ENCODE measurements at regions not wholly inside any gene's neighbourhood (a gene's known extent, or its start where the extent isn't known, plus 50 kb on each side); places are given as distances from the start of the nearest gene placed in this dataset.
A peak's percentile ranks its signal among the peaks of the same experiment; 100 is the strongest.

DNA sequence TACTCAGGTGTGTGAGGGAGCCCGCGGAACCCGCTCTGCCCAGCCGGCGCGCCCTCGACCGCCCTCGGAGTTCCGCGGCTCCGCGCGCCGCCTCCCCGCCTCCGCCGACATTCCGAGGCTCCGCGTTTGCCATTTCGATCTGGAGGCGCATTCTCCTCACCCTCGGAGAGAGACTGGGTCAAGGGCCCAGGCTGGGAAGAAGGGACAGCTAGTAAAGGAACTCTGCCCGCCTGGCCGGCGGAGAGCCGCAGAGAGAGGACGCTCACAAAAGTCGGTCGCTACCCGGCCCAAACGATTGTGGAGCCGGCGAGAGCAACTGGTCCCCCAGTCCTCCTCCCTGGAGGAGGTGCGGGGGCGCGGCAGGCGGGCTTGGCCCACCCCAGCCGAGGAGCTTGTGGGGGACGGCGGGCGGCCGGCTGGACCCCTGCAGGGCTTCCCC, 74.5 kb upstream of the LEP start:
- in situ Hi-C loops (cut with HindIII; ENCODE audit: low pct_ligation_motif_present, low pct_unique_long_range_greater_than_20kb, low sequenced_read_pairs), result no loop called here

DNA sequence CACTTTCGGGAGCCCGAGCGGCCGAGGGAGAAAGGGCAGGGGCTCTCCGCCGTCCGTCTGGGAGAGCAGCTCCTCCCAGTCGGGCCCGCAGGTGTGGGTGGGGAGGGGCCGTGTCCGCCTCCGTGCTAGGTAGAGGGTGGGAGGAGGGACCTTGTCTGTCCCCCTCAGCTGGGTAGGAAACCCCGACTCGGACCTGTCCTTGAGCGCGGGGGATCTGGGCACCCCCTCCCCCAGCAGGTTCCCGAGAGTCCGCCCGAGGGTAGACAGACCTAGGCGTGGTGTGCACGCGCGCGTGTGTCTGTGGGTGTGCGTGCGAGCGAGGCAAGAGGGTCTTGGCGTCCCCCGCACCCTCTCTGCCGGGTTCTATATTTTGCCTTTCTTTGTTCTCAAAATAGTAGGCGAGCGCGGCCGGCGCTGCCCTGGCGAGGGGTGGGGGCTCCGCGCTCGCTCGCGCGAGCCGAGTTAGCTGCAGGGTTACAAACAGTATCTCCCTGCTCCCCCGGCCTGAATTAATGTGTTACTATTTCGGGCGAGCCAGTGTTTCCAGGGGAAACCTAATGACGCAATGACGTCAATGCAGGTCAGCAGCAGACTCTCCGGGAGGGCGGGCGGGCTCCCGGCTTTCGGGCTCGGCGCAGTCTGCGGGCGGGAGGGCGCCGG, 73.9 kb upstream of the LEP start:
- in situ Hi-C loops (cut with HindIII; ENCODE audit: low pct_ligation_motif_present, low pct_unique_long_range_greater_than_20kb, low sequenced_read_pairs), result no loop called here
- peak; percentile 90 for DNase-seq

More for the DNA sequence above, 74.5 kb upstream of the LEP start:
- DNase-seq, result peak; percentile 44

DNA sequence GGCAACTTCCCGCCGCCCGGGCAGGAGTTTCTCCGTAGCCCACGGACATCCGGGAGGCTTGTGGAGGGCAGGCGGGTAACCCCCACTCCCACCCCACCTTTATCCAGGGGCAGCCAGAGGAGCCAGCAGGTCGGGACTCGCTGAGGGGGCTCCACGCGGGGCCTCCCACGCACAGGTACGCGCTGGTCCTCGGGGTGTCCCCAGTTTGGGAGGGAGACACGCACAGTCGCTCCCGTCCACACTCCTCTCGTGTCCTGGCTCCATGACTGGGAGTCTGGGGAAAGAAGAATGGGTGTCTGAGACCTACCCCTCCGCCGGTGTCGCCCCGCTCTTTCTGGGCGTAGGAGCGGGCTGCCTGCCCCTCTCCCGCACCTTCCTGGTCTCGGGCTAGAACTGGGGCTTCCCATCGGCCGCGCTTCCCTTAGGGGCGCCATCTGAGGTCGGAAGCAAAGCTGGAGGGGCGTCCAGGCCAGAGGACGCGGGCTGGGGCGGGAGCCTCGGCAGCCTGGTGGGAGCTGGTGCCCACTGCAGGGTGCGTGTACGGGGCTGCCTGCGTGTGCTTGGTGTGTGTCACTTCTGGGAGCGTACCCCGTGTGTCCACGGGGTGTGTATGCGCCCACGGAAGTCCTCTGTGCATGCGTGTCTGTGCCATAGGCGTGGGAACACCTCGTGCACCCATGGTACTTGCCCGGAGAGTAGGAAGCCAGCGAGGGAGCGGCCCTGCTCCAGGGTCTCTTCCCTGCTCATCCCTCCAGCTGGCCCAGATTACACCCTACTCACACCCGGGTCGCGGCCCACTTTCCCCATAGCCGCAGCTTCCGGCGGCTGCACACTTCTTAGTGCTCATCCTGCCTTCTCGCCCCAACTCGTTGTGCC, 73.0 kb upstream of the LEP start:
- no peak for DNase-seq
- in situ Hi-C loops (cut with HindIII; ENCODE audit: low pct_ligation_motif_present, low pct_unique_long_range_greater_than_20kb, low sequenced_read_pairs), result no loop called here

DNA sequence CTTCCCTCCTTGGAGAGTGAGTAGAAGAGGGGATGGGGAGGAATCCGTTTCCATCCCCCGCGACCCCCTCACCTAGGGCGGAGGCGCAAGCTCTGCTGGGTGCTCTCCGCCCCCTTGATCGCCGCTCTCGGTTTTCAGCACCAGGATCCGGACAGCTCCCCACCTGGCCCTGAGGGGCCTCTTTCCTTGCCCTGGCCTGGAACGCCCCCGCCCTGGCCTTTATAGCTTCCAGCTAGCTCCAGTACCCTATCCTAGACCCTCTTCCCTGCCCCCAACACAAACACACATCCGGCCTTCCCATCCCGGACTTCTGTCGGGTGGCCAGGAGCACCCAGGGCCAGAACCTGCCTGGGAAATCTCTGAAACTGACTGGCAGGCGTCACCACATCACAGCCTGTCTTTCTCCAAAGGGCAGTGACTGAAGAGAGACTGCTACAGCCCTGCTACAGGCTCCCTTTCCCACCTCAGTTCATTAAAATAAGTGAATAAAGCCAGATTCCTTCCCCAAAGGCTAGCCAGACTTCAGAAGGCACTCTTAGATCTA, 72.3 kb upstream of the LEP start:
- DNase-seq, result peak; percentile 60
- in situ Hi-C loops (cut with HindIII; ENCODE audit: low pct_ligation_motif_present, low pct_unique_long_range_greater_than_20kb, low sequenced_read_pairs), result no loop called here

DNA sequence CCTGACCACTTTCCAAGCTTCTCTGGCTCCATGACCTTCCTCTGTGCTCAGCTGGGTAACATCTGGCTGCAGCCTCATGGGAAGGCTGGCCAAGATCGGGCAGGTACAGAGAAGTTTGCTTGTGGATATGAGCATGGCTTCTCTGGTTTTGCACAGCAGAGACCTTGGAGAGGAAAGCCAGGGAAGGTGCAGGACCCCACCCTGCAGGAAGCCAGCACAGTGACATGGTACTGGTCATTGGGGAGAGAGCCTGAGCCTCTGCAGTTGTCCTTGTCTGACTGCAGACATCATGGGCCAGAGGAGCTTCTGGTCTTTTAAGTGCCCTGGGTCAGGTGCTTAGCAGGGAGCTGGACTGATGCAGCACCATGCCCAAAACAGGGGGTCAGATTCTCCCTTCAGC, 70.6 kb upstream of the LEP start:
- no peak for DNase-seq
- in situ Hi-C loops (cut with HindIII; ENCODE audit: low pct_ligation_motif_present, low pct_unique_long_range_greater_than_20kb, low sequenced_read_pairs), result no loop called here

DNA sequence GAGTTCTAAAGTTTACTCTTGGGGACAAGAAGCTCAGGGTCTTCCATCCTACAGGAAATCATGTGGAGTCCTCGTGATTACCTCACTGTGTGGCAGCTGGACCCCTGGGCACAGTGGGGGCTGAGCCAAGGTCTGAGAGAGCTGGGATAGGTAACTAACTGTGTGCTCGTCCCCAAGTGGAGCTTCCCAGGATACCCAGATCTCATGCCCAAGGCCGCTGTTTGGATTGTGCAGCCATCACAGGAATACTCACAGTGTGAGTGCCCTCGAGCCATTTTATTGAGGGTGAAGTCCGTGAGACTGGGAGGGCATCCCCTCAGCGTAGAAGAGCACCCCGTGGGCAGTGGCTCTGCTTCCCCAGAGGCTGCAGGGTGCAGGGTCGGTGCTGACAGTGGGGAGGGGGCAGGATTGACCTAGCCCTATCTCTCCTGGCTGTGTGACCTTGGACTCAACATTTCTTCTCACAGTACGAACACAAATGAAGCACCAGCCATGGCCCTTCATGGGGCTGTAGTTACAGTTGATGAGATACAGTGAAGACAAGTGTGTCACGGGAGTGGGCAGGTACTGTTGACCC, 69.6 kb upstream of the LEP start:
- in situ Hi-C loops (cut with HindIII; ENCODE audit: low pct_ligation_motif_present, low pct_unique_long_range_greater_than_20kb, low sequenced_read_pairs), result no loop called here
- DNase-seq, result no peak

DNA sequence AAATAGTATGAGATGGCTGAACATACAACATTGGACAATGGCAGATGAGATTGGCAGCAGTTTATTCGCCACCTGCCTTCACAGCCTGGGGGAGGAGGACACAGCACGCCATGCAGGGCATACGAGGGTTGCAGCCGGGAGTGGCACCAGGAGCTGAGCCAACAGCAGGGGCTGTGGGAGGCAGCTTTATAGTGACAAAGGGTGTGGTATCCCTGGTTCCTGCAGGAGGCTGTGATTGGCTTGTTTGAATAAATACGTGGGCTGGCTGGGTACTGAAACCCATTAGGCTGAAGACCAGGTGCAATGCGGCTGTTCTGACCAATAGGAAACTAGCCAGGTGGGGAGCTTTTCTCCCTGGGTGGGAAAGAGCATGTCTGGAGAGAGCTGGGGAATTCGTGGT, 68.9 kb upstream of the LEP start:
- no peak for DNase-seq
- in situ Hi-C loops (cut with HindIII; ENCODE audit: low pct_ligation_motif_present, low pct_unique_long_range_greater_than_20kb, low sequenced_read_pairs), result no loop called here

DNA sequence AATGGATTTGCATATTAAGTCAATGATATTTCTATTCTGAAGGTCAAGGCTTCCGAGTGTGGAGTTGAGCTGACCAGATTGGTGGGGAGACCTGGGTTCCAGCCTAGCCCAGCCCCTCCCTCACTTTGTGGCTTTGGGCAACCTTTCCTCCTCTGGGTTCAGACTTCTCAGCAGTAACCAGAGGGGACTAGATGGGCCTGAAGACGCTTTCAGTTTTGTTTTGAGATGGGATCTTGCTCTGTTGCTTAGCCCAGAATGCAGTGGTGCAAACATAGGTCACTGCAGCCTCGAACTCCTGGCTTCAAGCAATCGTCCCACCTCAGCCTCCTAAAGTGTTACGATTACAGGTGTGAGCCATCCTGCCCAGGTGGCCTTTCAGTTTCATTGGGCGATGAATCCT, 68.1 kb upstream of the LEP start:
- in situ Hi-C loops (cut with HindIII; ENCODE audit: low pct_ligation_motif_present, low pct_unique_long_range_greater_than_20kb, low sequenced_read_pairs), result no loop called here
- DNase-seq, result no peak

DNA sequence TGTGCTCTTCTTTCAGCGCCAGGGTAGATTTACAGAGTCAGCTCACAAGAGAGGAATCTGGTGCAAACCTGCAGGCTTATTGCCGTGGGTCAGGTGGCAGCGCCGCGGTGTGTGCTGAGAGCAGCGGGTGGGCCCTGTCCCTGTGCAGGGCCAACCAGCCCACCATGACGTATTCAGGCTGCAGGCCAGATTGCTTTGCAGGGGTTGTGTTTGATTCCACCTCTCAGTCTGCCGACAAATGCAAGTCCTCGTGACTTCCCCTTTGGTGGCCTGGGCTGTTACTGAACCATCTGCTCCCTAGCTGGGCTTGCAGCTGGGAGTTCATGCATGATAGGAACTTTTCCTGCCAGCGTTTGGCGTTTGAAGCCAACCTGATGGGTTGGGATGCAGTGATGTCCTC, 66.7 kb upstream of the LEP start:
- in situ Hi-C loops (cut with HindIII; ENCODE audit: low pct_ligation_motif_present, low pct_unique_long_range_greater_than_20kb, low sequenced_read_pairs), result no loop called here
- no peak for DNase-seq

DNA sequence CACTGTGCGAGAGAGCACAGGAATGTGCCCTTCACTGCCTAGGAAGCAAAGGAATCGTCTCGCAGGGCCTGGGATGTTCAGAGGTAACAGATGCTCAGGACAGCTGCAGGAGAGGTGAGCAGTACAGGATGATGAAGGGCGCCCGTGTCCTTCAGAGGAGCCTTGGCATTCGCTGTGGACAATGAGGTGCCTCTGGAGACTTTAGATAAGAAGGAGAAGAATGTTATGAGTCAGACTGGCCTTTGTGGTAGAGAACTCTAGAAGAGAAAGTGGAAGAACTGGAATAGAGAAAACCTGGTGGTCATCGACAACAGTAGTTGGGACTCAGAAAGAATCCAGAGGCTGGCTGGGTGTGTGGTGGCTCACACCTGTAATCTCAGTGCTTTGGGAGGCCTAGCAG, 64.4 kb upstream of the LEP start:
- in situ Hi-C loops (cut with HindIII; ENCODE audit: low pct_ligation_motif_present, low pct_unique_long_range_greater_than_20kb, low sequenced_read_pairs), result no loop called here
- no peak for DNase-seq

DNA sequence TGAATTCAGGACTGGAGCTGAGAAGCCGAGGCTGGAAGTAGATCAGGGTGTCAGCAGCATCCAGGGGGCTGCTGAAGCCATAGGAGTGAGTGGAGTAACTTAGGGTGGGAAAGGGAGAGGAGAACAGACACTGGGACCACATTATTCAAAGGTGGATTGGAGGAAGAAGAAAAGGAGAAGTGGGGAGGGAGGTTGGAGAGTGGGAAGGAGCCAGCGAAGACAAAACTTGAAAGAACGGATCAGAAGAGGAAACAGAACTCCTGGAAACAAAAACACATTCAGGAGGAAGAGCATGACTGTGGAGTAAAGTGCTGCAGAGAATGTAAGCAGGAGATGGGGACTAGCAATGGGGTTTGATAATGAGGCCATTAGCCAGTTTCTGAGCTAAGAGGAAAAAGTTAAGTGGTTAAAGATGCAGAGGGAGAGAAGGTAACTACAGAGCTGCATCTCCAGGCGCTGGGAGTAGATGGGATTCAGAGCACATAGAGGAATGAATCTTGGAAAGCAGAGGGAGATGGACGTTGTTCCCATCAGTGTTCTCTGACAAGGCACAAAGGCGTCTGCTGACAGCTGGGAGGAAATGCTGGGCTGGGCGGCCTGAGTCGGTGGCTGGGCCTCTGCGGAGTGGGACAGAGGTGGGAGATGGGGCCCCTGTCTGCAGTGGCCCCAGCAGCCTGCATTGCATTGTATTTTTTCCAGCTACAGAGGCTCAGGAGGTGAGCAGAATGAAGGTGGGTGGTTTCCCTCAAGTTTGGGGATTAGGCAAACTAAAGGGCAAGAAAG, 63.1 kb upstream of the LEP start:
- DNase-seq, result no peak
- in situ Hi-C loops (cut with HindIII; ENCODE audit: low pct_ligation_motif_present, low pct_unique_long_range_greater_than_20kb, low sequenced_read_pairs), result no loop called here

DNA sequence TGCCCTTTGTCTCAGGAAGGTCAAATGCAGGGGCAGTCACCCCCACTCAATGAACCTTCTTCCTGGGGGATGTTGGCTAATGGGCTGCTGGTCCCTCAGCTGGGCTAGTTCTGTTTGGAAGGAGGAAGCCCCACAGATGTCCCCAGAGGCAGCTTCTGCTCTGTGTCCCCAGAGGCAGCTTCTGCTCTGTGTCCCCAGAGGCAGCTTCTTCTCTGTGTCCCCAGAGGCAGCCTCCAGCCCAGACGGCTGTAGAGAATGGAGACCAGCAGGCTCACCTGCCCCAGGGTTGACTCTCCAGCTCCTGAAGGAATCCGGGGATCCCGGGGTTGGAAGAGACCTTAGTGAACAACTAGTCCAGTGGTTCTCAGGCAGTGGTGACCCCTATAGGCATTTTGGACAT, 62.5 kb upstream of the LEP start:
- DNase-seq, result no peak
- in situ Hi-C loops (cut with HindIII; ENCODE audit: low pct_ligation_motif_present, low pct_unique_long_range_greater_than_20kb, low sequenced_read_pairs), result no loop called here

DNA sequence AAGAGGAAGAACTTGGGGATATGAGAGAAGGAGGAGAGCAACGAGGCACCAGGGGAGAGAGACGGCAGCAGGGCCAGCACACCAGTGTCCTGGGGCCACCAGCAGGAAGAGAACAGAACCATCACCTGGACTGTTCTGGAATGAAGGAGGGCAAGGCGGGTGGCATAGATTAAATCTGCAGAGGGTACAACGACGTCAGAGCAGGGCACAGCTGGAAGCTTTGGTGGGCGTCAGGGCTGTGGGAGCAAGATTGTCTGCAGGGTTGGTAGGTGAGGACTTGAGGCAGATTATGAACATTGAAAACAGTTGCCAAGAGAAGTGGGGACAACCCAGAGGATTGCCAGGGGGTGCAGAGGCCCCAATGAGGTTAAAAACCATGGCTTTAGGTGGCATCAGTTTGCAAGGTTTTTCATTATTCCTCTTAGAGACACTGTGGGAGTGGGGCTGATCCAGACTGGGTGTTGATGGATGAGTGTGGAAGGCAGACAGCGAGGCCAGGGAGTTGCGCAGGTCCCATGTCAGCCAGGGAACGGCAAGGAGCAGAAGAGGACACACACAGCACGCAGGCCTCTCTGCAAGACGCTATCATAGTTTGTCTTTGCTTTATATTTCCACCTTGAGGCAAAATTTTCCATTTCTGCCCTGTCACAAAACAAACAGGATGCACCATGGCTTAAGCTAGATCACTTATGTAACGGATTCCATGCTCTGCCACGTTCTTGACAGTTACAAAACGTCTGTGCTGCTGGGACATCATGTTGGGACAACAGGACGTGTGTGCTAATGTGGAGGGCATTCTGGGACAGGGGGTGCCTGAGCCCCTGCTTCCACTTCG, 52.5 kb upstream of the LEP start:
- DNase-seq, result no peak
- in situ Hi-C loops (cut with HindIII; ENCODE audit: low pct_ligation_motif_present, low pct_unique_long_range_greater_than_20kb, low sequenced_read_pairs), result no loop called here

DNA sequence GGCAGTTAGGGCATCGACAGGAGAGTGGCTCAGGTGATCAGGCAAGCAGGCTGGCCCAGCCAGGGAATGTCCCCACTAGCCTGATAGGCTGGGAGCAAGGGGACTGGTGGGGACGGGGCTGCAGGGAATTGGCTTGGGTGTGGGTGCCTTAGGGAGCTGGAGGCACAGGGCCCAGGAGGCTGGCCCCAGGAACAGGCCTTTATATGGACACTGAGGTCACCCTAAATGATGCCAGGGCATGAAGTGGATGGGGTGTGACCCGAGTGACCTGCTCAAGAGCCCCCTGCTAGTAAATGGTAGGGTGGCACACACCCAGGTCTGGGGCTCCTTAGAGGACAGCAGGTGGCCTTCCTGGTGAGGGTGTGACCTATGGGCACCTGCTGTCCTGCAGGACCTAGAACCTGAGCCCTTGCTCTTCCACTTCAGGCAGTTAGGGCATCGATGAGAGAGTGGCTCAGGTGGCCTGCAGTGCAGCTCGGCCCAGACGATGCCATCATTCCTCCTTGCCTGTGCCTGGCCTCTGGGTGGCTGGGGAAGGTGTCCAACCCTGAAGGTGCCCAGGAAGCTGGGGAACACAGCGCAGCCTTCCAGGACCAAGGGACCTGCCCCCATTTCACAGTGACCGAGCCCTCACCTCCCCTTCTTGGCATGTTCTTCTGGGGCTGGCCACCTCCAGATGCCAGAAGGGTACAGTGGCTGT, 51.7 kb upstream of the LEP start:
- no peak for DNase-seq
- in situ Hi-C loops (cut with HindIII; ENCODE audit: low pct_ligation_motif_present, low pct_unique_long_range_greater_than_20kb, low sequenced_read_pairs), result no loop called here

DNA sequence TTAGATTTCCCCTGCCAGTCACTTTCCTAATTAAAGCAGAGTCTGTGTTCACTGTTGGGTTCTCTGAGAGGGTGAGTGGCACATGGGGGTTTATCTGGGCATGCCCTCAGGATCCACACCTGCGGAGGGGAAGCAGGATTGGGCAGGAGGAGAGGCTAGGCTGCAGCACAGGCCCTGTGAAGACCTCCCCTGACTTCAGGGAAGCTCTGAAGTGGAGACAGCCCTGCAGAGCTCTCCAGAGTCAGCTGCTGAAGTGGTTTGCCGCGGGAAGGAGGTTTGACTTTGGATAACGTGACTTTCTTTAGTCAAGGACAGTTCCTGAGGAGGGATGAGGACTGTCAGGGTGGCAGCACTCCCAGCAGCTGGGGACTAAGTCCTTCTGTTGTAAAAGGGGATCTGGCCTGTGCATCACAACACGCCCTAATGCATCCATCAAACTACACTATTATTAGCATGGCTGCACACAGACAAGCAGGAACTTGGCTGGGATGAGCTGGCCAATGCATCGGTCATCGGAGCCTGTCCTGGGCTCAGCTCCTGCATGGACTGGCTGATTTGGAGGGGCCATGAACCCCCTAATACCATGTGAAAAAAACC, 50.9 kb upstream of the LEP start:
- no peak for DNase-seq
- in situ Hi-C loops (cut with HindIII; ENCODE audit: low pct_ligation_motif_present, low pct_unique_long_range_greater_than_20kb, low sequenced_read_pairs), result no loop called here

DNA sequence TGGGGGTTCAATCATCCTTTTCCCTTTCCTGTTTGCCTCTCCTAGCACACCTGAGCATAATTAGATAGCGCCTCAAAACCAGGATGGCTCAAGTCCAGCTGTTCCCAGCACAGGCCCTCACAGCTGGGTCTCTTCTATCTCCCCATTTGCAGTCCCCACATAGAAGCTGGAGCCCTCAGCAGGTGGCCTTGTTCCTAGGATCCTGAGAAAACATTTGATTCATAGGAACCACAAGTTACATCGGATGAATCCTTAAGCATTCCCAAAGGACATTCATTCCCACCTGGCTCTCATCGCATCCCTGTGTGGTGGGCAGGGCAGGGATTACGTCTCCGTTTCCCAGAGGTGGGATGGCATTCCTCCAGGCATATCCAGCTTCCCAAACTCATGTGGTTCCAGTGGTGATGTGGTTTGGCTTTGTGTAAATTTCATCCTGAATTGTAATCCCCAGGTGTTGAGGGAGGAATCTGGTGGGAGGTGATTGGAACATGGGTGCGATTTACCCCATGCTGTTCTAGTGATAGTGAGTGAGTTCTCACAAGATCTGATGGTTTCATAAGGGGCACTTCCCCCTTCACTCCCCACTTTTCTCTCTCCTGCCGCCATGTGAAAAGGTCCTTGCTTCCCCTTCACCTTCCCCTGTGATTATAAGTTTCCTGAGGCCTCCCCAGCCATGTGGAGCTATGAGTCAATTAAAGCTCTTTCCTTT, 49.8 kb upstream of the LEP start:
- in situ Hi-C loops (cut with HindIII; ENCODE audit: low pct_ligation_motif_present, low pct_unique_long_range_greater_than_20kb, low sequenced_read_pairs), result no loop called here
- DNase-seq, result no peak

Data from ACHN (cell line).